ENCODE measurements at regions not wholly inside any gene's neighbourhood (a gene's known extent, or its start where the extent isn't known, plus 50 kb on each side); places are given as distances from the start of the nearest gene placed in this dataset.

DNA sequence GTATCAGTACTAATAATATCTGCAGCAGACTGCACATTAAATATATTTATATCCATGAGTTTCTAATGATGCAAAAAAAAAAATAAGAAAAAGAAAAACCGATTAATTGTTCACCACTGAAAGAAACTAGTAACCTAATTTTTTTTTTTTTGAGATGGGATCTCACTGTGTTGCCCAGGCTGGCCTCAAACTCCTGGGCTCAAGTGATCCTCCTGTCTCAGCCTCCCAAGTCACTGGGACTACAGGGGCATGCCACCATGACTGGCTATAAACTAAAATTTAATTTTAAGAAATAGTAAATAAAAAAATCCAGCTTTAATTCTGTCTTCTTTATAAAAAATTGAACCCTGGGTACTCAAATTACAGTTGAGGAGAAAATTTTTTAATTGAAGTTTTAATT lies 358.2 kb downstream of the QKI start:
- DNase-seq (ENCODE audit: extremely low spot score) = no peak
- ChIA-PET CTCF (no interaction called here), POLR2A (no interaction called here)
- TF ChIP-seq ARNT (IDR thresholded peaks at IDR 0.05) (no peak), HDGF (IDR thresholded peaks at IDR 0.05; ENCODE audit: borderline replicate concordance) (no peak)

DNA sequence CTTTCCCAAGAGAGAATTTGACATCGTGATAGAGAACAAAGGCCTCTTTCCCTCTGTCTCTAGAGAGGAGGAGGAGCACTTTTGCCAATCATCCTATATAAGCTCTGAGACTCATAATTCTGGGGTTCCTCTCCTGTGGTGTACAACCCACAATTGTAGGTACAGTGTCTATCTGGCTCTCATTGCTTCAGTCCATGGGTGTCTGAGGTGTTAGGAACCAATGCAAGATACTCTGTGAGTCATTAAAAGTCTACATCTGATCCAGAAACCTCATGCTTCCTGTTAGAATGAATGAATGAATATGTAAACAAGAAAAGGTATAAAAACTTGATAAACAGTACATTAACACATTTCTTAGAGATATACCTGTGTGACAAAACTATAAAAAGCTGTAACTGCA lies 356.7 kb downstream of the QKI start:
- POLR2A ChIA-PET = no interaction called here
- no peak for DNase-seq (ENCODE audit: extremely low spot score)
- TF ChIP-seq SP1 (IDR thresholded peaks at IDR 0.05) (no peak), LEF1 (IDR thresholded peaks at IDR 0.05; ENCODE audit: borderline replicate concordance) (no peak), ELF4 (IDR thresholded peaks at IDR 0.05) (no peak), SUZ12 (IDR thresholded peaks at IDR 0.05) (no peak), HDGF (IDR thresholded peaks at IDR 0.05; ENCODE audit: borderline replicate concordance) (no peak), FOXK2 (IDR thresholded peaks at IDR 0.05) (no peak), L3MBTL2 (conservative IDR thresholded peaks at IDR 0.05) (no peak), ZNF384 (IDR thresholded peaks at IDR 0.05) (no peak), NFRKB (IDR thresholded peaks at IDR 0.05) (no peak), BHLHE40 (IDR thresholded peaks at IDR 0.05; ENCODE audit: borderline replicate concordance) (no peak), ARNT (IDR thresholded peaks at IDR 0.05) (no peak), FOXA1 (IDR thresholded peaks at IDR 0.05) (no peak), FOXM1 (IDR thresholded peaks at IDR 0.05; ENCODE audit: borderline replicate concordance) (no peak), TARDBP (IDR thresholded peaks at IDR 0.05) (no peak)
- TF ChIP-seq, protein P1, sequence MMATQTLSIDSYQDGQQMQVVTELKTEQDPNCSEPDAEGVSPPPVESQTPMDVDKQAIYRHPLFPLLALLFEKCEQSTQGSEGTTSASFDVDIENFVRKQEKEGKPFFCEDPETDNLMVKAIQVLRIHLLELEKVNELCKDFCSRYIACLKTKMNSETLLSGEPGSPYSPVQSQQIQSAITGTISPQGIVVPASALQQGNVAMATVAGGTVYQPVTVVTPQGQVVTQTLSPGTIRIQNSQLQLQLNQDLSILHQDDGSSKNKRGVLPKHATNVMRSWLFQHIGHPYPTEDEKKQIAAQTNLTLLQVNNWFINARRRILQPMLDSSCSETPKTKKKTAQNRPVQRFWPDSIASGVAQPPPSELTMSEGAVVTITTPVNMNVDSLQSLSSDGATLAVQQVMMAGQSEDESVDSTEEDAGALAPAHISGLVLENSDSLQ (IDR thresholded peaks at IDR 0.05) = no peak
- CTCF ChIA-PET = no interaction called here

DNA sequence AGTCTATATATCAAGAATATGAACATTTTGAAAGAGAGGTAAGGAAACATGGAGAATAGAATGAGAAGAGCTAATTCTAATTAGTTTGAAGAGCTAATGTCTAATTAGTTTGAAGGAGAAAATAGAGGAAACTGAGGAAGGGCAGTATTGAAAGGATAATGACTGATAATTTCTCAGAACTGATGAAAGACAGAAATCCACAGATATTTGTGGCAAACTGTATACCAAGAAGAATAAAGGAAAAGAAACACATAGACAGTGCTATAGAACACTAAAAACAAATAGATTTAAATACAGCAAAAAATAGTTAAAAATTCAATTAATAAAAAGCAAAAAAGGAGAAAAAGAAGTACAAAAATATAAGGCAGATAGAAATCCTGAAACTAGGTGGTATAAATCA lies 354.4 kb downstream of the QKI start:
- CTCF ChIA-PET = no interaction called here
- no peak for DNase-seq (ENCODE audit: extremely low spot score)
- POLR2A ChIA-PET = no interaction called here
- TF ChIP-seq, protein P1 (IDR thresholded peaks at IDR 0.05) = no peak
- no peak for TF ChIP-seq SUZ12 (IDR thresholded peaks at IDR 0.05)
- TF ChIP-seq FOXM1 (IDR thresholded peaks at IDR 0.05; ENCODE audit: borderline replicate concordance) = no peak
- no peak for TF ChIP-seq HDGF (IDR thresholded peaks at IDR 0.05; ENCODE audit: borderline replicate concordance)
- no peak for TF ChIP-seq TARDBP (IDR thresholded peaks at IDR 0.05)
- TF ChIP-seq SP1 (IDR thresholded peaks at IDR 0.05) = no peak
- no peak for TF ChIP-seq ARNT (IDR thresholded peaks at IDR 0.05)
- TF ChIP-seq FOXK2 (IDR thresholded peaks at IDR 0.05) = no peak

DNA sequence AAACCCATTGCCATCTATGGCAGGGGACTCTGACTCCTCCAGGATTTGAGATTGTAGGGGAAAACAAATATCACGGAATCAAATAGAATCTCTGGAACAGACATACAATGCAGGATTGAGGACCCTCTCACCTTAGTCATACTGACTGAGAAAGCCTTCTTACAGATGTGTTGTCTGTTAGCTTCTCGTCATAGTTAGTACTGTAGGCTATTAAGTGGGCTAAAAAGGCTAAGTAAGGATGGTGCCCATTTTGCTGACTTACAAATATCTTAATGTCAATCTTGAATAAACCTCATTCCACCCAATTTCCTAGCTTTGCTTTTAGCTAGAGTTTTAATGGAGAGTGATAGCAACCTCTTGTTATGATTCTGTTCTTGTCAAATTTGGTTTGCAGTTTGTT lies 352.4 kb downstream of the QKI start:
- POLR2A ChIA-PET = no interaction called here
- no peak for DNase-seq (ENCODE audit: extremely low spot score)
- CTCF ChIA-PET = no interaction called here
- TF ChIP-seq ZNF384 (IDR thresholded peaks at IDR 0.05) = no peak

DNA sequence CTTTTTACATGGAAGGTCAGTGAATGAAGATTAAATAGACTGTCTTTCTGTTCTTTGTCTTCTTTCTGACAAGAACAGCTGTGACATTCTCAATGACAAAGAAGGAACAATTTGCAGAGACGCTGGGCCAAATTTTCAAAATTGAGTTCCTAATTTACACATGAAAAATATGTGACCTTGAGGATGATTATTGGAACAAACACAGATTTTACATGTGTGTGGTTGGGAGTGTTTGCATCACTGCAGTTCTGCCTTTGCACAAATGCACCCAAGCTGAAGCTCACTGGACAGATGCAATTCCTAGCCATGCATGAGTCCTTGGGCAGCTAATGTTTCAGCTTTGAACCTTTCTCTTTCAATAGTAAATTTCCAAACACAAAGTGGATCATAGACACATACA lies 350.8 kb downstream of the QKI start:
- POLR2A ChIA-PET = no interaction called here
- CTCF ChIA-PET = no interaction called here
- DNase-seq (ENCODE audit: extremely low spot score) = no peak
- TF ChIP-seq L3MBTL2 (conservative IDR thresholded peaks at IDR 0.05) = no peak
- no peak for TF ChIP-seq FOXA1 (IDR thresholded peaks at IDR 0.05)
- TF ChIP-seq HDGF (IDR thresholded peaks at IDR 0.05; ENCODE audit: borderline replicate concordance) = no peak
- no peak for TF ChIP-seq LEF1 (IDR thresholded peaks at IDR 0.05; ENCODE audit: borderline replicate concordance)
- no peak for TF ChIP-seq FOXK2 (IDR thresholded peaks at IDR 0.05)
- TF ChIP-seq, protein P1 (IDR thresholded peaks at IDR 0.05) = no peak
- TF ChIP-seq NFRKB (IDR thresholded peaks at IDR 0.05) = no peak
- no peak for TF ChIP-seq SP1 (IDR thresholded peaks at IDR 0.05)
- no peak for TF ChIP-seq ZNF384 (IDR thresholded peaks at IDR 0.05)
- TF ChIP-seq ELF4 (IDR thresholded peaks at IDR 0.05) = no peak

DNA sequence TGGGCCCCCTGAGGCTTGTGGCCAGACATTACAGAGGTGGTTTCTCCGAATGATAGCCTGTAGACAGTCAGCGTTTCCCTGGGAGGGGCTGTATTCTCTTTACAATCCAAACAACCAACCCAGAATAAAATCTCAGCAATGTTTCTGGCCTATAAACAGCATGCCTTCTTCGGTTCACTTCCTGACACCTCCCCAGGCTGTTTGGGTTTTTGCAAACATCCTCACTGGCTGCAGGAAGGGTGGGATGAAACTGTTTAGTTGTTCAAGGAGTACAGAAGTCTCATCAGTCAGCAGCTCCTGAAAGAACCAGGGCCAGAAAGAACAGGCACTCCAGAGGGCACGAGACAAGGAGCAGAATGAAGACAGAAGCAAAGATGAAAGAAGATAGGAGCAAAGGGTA lies 350.0 kb downstream of the QKI start:
- POLR2A ChIA-PET = no interaction called here
- no peak for TF ChIP-seq ELF4 (IDR thresholded peaks at IDR 0.05)
- no peak for TF ChIP-seq CTBP1 (IDR thresholded peaks at IDR 0.05; ENCODE audit: borderline replicate concordance)
- no peak for TF ChIP-seq FOXK2 (IDR thresholded peaks at IDR 0.05)
- TF ChIP-seq ZNF384 (IDR thresholded peaks at IDR 0.05) = no peak
- TF ChIP-seq L3MBTL2 (conservative IDR thresholded peaks at IDR 0.05) = no peak
- no peak for TF ChIP-seq NFRKB (IDR thresholded peaks at IDR 0.05)
- TF ChIP-seq, protein P1 (IDR thresholded peaks at IDR 0.05) = no peak
- TF ChIP-seq SP1 (IDR thresholded peaks at IDR 0.05) = no peak
- TF ChIP-seq FOXA1 (IDR thresholded peaks at IDR 0.05) = no peak
- TF ChIP-seq ARNT (IDR thresholded peaks at IDR 0.05) = no peak
- TF ChIP-seq HDGF (IDR thresholded peaks at IDR 0.05; ENCODE audit: borderline replicate concordance) = no peak
- TF ChIP-seq FOXM1 (IDR thresholded peaks at IDR 0.05; ENCODE audit: borderline replicate concordance) = no peak
- TF ChIP-seq TARDBP (IDR thresholded peaks at IDR 0.05) = no peak
- TF ChIP-seq LEF1 (IDR thresholded peaks at IDR 0.05; ENCODE audit: borderline replicate concordance) = no peak
- TF ChIP-seq SUZ12 (IDR thresholded peaks at IDR 0.05) = no peak
- no peak for TF ChIP-seq BHLHE40 (IDR thresholded peaks at IDR 0.05; ENCODE audit: borderline replicate concordance)
- CTCF ChIA-PET = interaction anchor here (0.5 to 0.9 kb wide), 2 partner anchors 12 to 48 kb away, joined by 3 to 4 read pairs; no protein-coding TSS in a partner anchor
- no peak for DNase-seq (ENCODE audit: extremely low spot score)

DNA sequence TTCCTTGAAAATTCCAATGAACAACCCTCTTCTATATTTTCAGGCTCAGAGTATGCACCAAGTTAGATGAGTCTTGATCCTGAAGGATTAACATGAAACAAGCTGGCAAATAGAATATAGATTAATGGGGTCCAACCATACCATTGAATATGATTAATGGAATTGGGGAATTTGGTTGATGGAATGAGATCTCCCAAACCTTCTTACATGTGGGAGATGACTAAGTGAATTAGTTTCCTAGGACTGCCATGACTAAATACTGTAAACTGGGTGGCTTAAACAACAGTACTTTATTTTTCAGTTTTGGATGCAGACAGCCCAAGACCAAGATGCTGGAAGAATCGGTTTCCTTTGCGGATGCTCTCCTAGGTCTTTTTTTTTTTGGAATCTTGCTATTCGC lies 347.0 kb downstream of the QKI start:
- DNase-seq (ENCODE audit: extremely low spot score) = no peak
- ChIA-PET CTCF (no interaction called here), POLR2A (no interaction called here)
- TF ChIP-seq CTBP1 (IDR thresholded peaks at IDR 0.05; ENCODE audit: borderline replicate concordance) = no peak
- TF ChIP-seq FOXM1 (IDR thresholded peaks at IDR 0.05; ENCODE audit: borderline replicate concordance) = no peak
- no peak for TF ChIP-seq ELF4 (IDR thresholded peaks at IDR 0.05)

Measured in HEK293T (cell line).